Right atrium auricular region (tissue), 2 donors: ENCODE measurements at regions not wholly inside any gene's neighbourhood (a gene's known extent, or its start where the extent isn't known, plus 50 kb on each side); places are given as distances from the start of the nearest gene placed in this dataset.

ENCODE experiments used
- DNase-seq: peaks from one replicate; pipeline ENCODE4 v3.0.0-alpha.2; 2019; ENCODE audit warnings: low spot score
- H3K27ac ChIP-seq, 2 donors: fragments of 200-600 bp; sonication (generic); 1 replicate in 1 of 2; 2 replicates in 1 of 2; pipeline ENCODE4 v1.5.1; 2016 to 2019
- H3K27me3 ChIP-seq, 2 donors: fragments of 200-600 bp; sonication (generic); one replicate each; pipeline versions ENCODE4 v1.5.1 to v1.6.0; 2017 to 2019
- H3K36me3 ChIP-seq: fragments of 200-600 bp; sonication (generic); one replicate; pipeline ENCODE4 v1.5.1; 2016
- H3K4me1 ChIP-seq, 2 donors: fragments of 200-600 bp; sonication (generic); one replicate each; pipeline versions ENCODE4 v1.5.1 to v1.6.0; 2017 to 2019
- H3K4me3 ChIP-seq, 2 donors: fragments of 200-600 bp; sonication (generic); 1 replicate in 1 of 2; 2 replicates in 1 of 2; pipeline ENCODE4 v1.5.1; 2017 to 2019; ENCODE audit warnings: mild to moderate bottlenecking in 1 of 2, moderate library complexity in 1 of 2
- H3K9me3 ChIP-seq, 2 donors: fragments of 200-600 bp; sonication (generic); one replicate each; pipeline ENCODE4 v1.5.1; 2019
- CTCF ChIP-seq, 2 donors: fragments of 200-600 bp; sonication (generic); IDR thresholded peaks; one replicate each; pipeline ENCODE4 v1.5.1; 2019; ENCODE audit warnings: antibody characterized with exemption in 2 of 2

GRCh38 chr5:93017849-93018248, 563.2 kb downstream of the NR2F1-AS1 start:
- no peak for DNase-seq
- H3K9me3 ChIP-seq, result no peaks in the 10 kb centered on the region
- no peak overlapping the region for H3K4me3 ChIP-seq
- H3K4me1 ChIP-seq, result no peaks in the 10 kb centered on the region
- TF ChIP-seq CTCF (IDR thresholded peaks at IDR 0.05), result no peak
- H3K27ac ChIP-seq, result no peak overlapping the region
- H3K27me3 ChIP-seq, result no peaks in the 10 kb centered on the region
- H3K36me3 ChIP-seq, result no peaks in the 10 kb centered on the region

GRCh38 chr5:93017376-93017775, 563.6 kb downstream of the NR2F1-AS1 start:
- H3K4me1 ChIP-seq, result no peaks in the 10 kb centered on the region
- no peak overlapping the region for H3K27ac ChIP-seq
- no peaks in the 10 kb centered on the region for H3K9me3 ChIP-seq
- TF ChIP-seq CTCF (IDR thresholded peaks at IDR 0.05), result no peak
- H3K4me3 ChIP-seq, result no peak overlapping the region
- DNase-seq, result no peak
- no peaks in the 10 kb centered on the region for H3K36me3 ChIP-seq
- no peaks in the 10 kb centered on the region for H3K27me3 ChIP-seq

GRCh38 chr5:93010616-93011015, 570.4 kb downstream of the NR2F1-AS1 start:
- Histone ChIP-seq H3K9me3 (no peaks in the 10 kb centered on the region), H3K27ac (no peak overlapping the region), H3K36me3 (no peaks in the 10 kb centered on the region), H3K4me3 (no peak overlapping the region), H3K27me3 (no peaks in the 10 kb centered on the region), H3K4me1 (no peaks in the 10 kb centered on the region)
- DNase-seq, result no peak
- no peak for TF ChIP-seq CTCF (IDR thresholded peaks at IDR 0.05)

- no peak for TF ChIP-seq CTCF (IDR thresholded peaks at IDR 0.05)
- Histone ChIP-seq H3K27me3 (no peaks in the 10 kb centered on the region), H3K36me3 (no peaks in the 10 kb centered on the region), H3K27ac (no peak overlapping the region), H3K4me3 (no peak overlapping the region), H3K4me1 (no peaks in the 10 kb centered on the region), H3K9me3 (no peaks in the 10 kb centered on the region)
- DNase-seq, result no peak
Measured at GRCh38 chr5:93010037-93010436, 571.0 kb downstream of the NR2F1-AS1 start.

- Histone ChIP-seq H3K27ac (no peak overlapping the region), H3K4me1 (no peaks in the 10 kb centered on the region), H3K4me3 (no peak overlapping the region), H3K9me3 (no peaks in the 10 kb centered on the region), H3K27me3 (no peaks in the 10 kb centered on the region), H3K36me3 (no peaks in the 10 kb centered on the region)
- TF ChIP-seq CTCF (IDR thresholded peaks at IDR 0.05), result no peak
- no peak for DNase-seq
Measured at GRCh38 chr5:93008502-93009207, 572.4 kb downstream of the NR2F1-AS1 start.

- no peak overlapping the region for H3K27ac ChIP-seq
- no peaks in the 10 kb centered on the region for H3K36me3 ChIP-seq
- H3K27me3 ChIP-seq, result no peaks in the 10 kb centered on the region
- no peak for DNase-seq
- no peaks in the 10 kb centered on the region for H3K4me1 ChIP-seq
- no peaks in the 10 kb centered on the region for H3K9me3 ChIP-seq
- no peak for TF ChIP-seq CTCF (IDR thresholded peaks at IDR 0.05)
- H3K4me3 ChIP-seq, result no peak overlapping the region
Measured at GRCh38 chr5:93006915-93007314, 574.1 kb downstream of the NR2F1-AS1 start.
